Right lobe of liver (tissue), 4 donors: ENCODE measurements at regions not wholly inside any gene's neighbourhood (a gene's known extent, or its start where the extent isn't known, plus 50 kb on each side); places are given as distances from the start of the nearest gene placed in this dataset.

ENCODE experiments used
- CTCF ChIP-seq, 4 donors: fragments of 200-600 bp in 3 of 4; fragments of 450-650 bp in 1 of 4; IDR thresholded peaks; one replicate each; pipeline versions ENCODE4 v1.5.1 to v1.8.0; 2016 to 2022; ENCODE audit warnings: antibody characterized with exemption in 4 of 4, mild to moderate bottlenecking in 2 of 4
- POLR2A ChIP-seq: fragments of 450-650 bp; IDR thresholded peaks from one replicate; pipeline ENCODE4 v1.6.1; 2017; ENCODE audit warnings: antibody characterized with exemption, mild to moderate bottlenecking
- donor health status: DM: no; HTN: no; CAD: no.
- donor health status: DM: no; HTN: no; CAD: no.
- donor health status: DM: no; HTN: yes; CAD: no.

GRCh38 chr2:139742216-139743172 lies 962.3 kb upstream of the NXPH2 start:
- no peak for TF ChIP-seq CTCF (IDR thresholded peaks at IDR 0.05)
- TF ChIP-seq POLR2A = no peak
